SU-DHL-6 (cell line): ENCODE measurements at regions not wholly inside any gene's neighbourhood (a gene's known extent, or its start where the extent isn't known, plus 50 kb on each side); places are given as distances from the start of the nearest gene placed in this dataset.

Experiments used
- H2AFZ ChIP-seq: fragments of 200-600 bp; sonication (generic); 2 replicates; pipeline ENCODE4 v1.6.1; 2014; ENCODE audit warnings: low read depth, mild to moderate bottlenecking, moderate library complexity, mixed read lengths, antibody characterized with exemption, low read length; ENCODE audit not compliant: severe bottlenecking
- H3F3A ChIP-seq: fragments of 200-600 bp; shearing (Covaris generic); 2 replicates; pipeline ENCODE4 v1.6.0; 2016; ENCODE audit warnings: antibody characterized with exemption, mild to moderate bottlenecking; ENCODE audit not compliant: insufficient read depth
- H3K27ac ChIP-seq: fragments of 200-600 bp; sonication (generic); 2 replicates; pipeline ENCODE4 v1.5.1; 2016; ENCODE audit warnings: low read depth, mild to moderate bottlenecking, low read length, moderate library complexity, mixed read lengths
- H3K27me3 ChIP-seq: fragments of 200-600 bp; sonication (generic), shearing (Covaris generic); 2 replicates; pipeline ENCODE4 v1.6.0; 2014; ENCODE audit warnings: mild to moderate bottlenecking, low read length
- H3K36me3 ChIP-seq: fragments of 200-600 bp; sonication (generic); 2 replicates; pipeline ENCODE4 v1.6.1; 2014; ENCODE audit warnings: mild to moderate bottlenecking, low read length, mixed read lengths
- H3K4me2 ChIP-seq: fragments of 300-600, 200-600 bp; shearing (Covaris generic), sonication (generic); 2 replicates; pipeline ENCODE4 v1.6.0; 2014; ENCODE audit warnings: low read length, low read depth, mild to moderate bottlenecking; ENCODE audit not compliant: poor library complexity, severe bottlenecking
- H3K4me3 ChIP-seq: fragments of 200-600 bp; sonication (generic); 2 replicates; pipeline ENCODE4 v1.5.1; 2014; ENCODE audit warnings: antibody characterized with exemption, low read length, mild to moderate bottlenecking, mixed read lengths; ENCODE audit not compliant: insufficient read depth, poor library complexity, severe bottlenecking
- H3K79me2 ChIP-seq: fragments of 200-600 bp; sonication (generic); 2 replicates; pipeline ENCODE4 v1.6.1; 2014; ENCODE audit warnings: mild to moderate bottlenecking, low read length, moderate library complexity; ENCODE audit not compliant: insufficient read depth
- H3K9ac ChIP-seq: fragments of 200-600 bp; sonication (generic); 2 replicates; pipeline ENCODE4 v1.7.0; 2014; ENCODE audit warnings: mild to moderate bottlenecking, low read length
- H3K9me2 ChIP-seq: fragments of 200-600 bp; sonication (generic); replicated peaks from 2 replicates; pipeline ENCODE4 v1.6.1; 2014; ENCODE audit warnings: low read length; ENCODE audit not compliant: insufficient read depth
- H3K9me3 ChIP-seq: fragments of 200-600 bp; sonication (generic); 2 replicates; pipeline ENCODE4 v1.6.1; 2014; ENCODE audit warnings: low read length, mixed read lengths; ENCODE audit not compliant: insufficient read depth
- H4K20me1 ChIP-seq: fragments of 200-600 bp; sonication (generic); 2 replicates; pipeline ENCODE4 v1.6.1; 2014; ENCODE audit warnings: low read depth, mild to moderate bottlenecking, antibody characterized with exemption, low read length, moderate library complexity, mixed read lengths
- CTCF ChIP-seq: fragments of 200-600 bp; sonication (generic); IDR thresholded peaks from one replicate; pipeline ENCODE4 v1.5.1; 2017; ENCODE audit warnings: antibody characterized with exemption, mild to moderate bottlenecking, low read length, moderate library complexity; ENCODE audit not compliant: insufficient read depth, poor library complexity, severe bottlenecking
- EZH2phosphoT487 ChIP-seq: fragments of 200-600 bp; sonication (generic), shearing (Covaris generic); conservative IDR thresholded peaks from 2 replicates; pipeline ENCODE4 v1.6.1; 2018; ENCODE audit warnings: mild to moderate bottlenecking, antibody characterized with exemption, low read length, moderate library complexity, mixed read lengths

- no peaks in the 10 kb centered on the region for H3K9me3 ChIP-seq
- no peak overlapping the region for H3K4me2 ChIP-seq
- no peak overlapping the region for H3K4me3 ChIP-seq
- no peak overlapping the region for H3K27ac ChIP-seq
- no peak overlapping the region for H3K9ac ChIP-seq
- H3K79me2 ChIP-seq: no peaks in the 10 kb centered on the region
- no peak overlapping the region for H2AFZ ChIP-seq
- H3K36me3 ChIP-seq: no peaks in the 10 kb centered on the region
- no peaks in the 10 kb centered on the region for H3F3A ChIP-seq
- H3K9me2 ChIP-seq: no peaks in the 10 kb centered on the region
- no peaks in the 10 kb centered on the region for H3K27me3 ChIP-seq
- TF ChIP-seq CTCF (no peak), EZH2phosphoT487 (no peak)
- H4K20me1 ChIP-seq: no peaks in the 10 kb centered on the region
These were observed 474.2 kb downstream of the KLF5 start for GRCh38 chr13:73532987-73533510.

- Histone ChIP-seq H4K20me1 (no peaks in the 10 kb centered on the region), H3K4me2 (no peak overlapping the region), H3K27me3 (no peaks in the 10 kb centered on the region), H3K27ac (no peak overlapping the region), H3K9me2 (no peaks in the 10 kb centered on the region), H3F3A (no peaks in the 10 kb centered on the region), H3K9me3 (no peaks in the 10 kb centered on the region), H3K36me3 (no peaks in the 10 kb centered on the region), H3K4me3 (no peak overlapping the region), H3K79me2 (no peaks in the 10 kb centered on the region), H3K9ac (no peak overlapping the region), H2AFZ (no peak overlapping the region)
- TF ChIP-seq EZH2phosphoT487 (no peak), CTCF (no peak)
These were observed 473.8 kb downstream of the KLF5 start for GRCh38 chr13:73532582-73532981.

- Histone ChIP-seq H3K4me2 (no peak overlapping the region), H3F3A (no peaks in the 10 kb centered on the region), H2AFZ (no peak overlapping the region), H3K9me2 (no peaks in the 10 kb centered on the region), H4K20me1 (no peaks in the 10 kb centered on the region), H3K27ac (no peak overlapping the region), H3K4me3 (no peak overlapping the region), H3K79me2 (no peaks in the 10 kb centered on the region), H3K9me3 (no peaks in the 10 kb centered on the region), H3K36me3 (no peaks in the 10 kb centered on the region), H3K27me3 (no peaks in the 10 kb centered on the region), H3K9ac (no peak overlapping the region)
- TF ChIP-seq EZH2phosphoT487 (no peak), CTCF (no peak)
These were observed 472.2 kb downstream of the KLF5 start for GRCh38 chr13:73531014-73531413.

- TF ChIP-seq CTCF: no peak
- no peak for TF ChIP-seq EZH2phosphoT487
- Histone ChIP-seq H4K20me1 (no peaks in the 10 kb centered on the region), H3K4me2 (no peak overlapping the region), H3K79me2 (no peaks in the 10 kb centered on the region), H3K27me3 (no peaks in the 10 kb centered on the region), H3K9me3 (no peaks in the 10 kb centered on the region), H3K27ac (no peak overlapping the region), H3K4me3 (no peak overlapping the region), H3K36me3 (no peaks in the 10 kb centered on the region), H3F3A (no peaks in the 10 kb centered on the region), H2AFZ (no peak overlapping the region), H3K9ac (no peak overlapping the region), H3K9me2 (no peaks in the 10 kb centered on the region)
These were observed 464.1 kb downstream of the KLF5 start for GRCh38 chr13:73522937-73523336.
